BE2C (cell line): ENCODE measurements at regions not wholly inside any gene's neighbourhood (a gene's known extent, or its start where the extent isn't known, plus 50 kb on each side); places are given as distances from the start of the nearest gene placed in this dataset.
A peak's percentile ranks its signal among the peaks of the same experiment; 100 is the strongest.

Source experiments
- DNase-seq: peaks from one replicate; pipeline ENCODE4 v3.0.0-alpha.2; 2020
- H3K27me3 ChIP-seq: fragments of 250-450 bp; sonication (Bioruptor Pico); 2 replicates; pipeline ENCODE4 v1.5.1; 2020; ENCODE audit warnings: mild to moderate bottlenecking
- H3K36me3 ChIP-seq: fragments of 250-450 bp; sonication (Bioruptor Pico); 2 replicates; pipeline ENCODE4 v1.5.1; 2020; ENCODE audit warnings: mild to moderate bottlenecking
- H3K4me1 ChIP-seq: fragments of 250-450 bp; sonication (Bioruptor Pico); 2 replicates; pipeline ENCODE4 v1.5.1; 2020
- H3K4me3 ChIP-seq: 2 replicates; pipeline ENCODE4 v1.5.1; 2011; ENCODE audit warnings: low read depth, low read length
- H3K9me3 ChIP-seq: fragments of 250-450 bp; sonication (Bioruptor Pico); 2 replicates; pipeline ENCODE4 v1.5.1; 2020
- CTCF ChIP-seq: IDR thresholded peaks from 2 replicates; pipeline ENCODE4 v1.5.1; 2012; ENCODE audit warnings: mild to moderate bottlenecking, low read depth, low read length

- H3K4me3 ChIP-seq: no peak overlapping the region
- peaks cover 55% of the 10 kb centered on the region for H3K4me1 ChIP-seq
- no peaks in the 10 kb centered on the region for H3K36me3 ChIP-seq
- H3K27me3 ChIP-seq: no peaks in the 10 kb centered on the region
- peak; percentile 18 for DNase-seq
- no peaks in the 10 kb centered on the region for H3K9me3 ChIP-seq
- no peak for TF ChIP-seq CTCF
Measured at GRCh38 chr16:85231959-85232358, 119.7 kb upstream of the CIBAR2 start.

DNA sequence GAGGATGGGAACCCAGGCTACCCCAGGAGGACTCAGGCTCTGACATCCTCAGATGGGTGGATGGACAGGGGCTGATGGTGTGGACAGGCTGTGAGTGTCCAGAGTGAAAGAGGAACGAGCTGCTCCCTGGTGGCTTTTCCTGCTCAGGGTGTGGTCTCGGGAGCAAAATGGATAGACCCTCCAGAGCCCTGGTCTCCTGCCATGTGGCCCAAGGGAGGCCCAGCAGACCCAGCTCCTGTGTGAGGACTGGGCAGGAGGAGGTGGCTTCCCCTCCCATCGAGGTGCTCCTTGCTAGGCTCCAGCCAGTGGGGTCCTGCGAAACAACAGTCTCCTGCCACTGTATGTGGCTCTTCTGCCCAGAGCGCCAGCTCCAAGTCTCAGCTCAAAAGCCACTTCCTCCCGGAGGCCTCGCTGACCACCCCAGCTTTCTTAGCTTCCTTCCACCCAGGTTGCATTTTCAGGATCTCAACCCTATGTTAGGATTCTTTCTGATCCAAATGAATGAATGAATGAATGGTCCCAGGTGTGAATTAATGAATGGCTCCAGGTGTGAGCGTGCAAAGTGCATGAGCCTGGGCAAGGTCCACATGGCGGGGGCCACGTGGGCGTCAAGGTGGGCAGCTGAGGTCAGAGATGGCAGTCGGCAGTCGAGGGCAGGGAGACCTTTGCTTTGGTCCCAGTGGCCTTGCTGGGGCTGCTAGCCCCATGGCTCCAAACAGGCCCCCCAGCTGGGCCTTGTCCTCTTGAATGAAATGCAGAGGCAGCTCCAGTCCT, 120.3 kb upstream of the CIBAR2 start:
- no peak for TF ChIP-seq CTCF
- Histone ChIP-seq H3K9me3 (no peaks in the 10 kb centered on the region), H3K36me3 (no peaks in the 10 kb centered on the region), H3K4me3 (no peak overlapping the region), H3K4me1 (peaks cover 51% of the 10 kb centered on the region), H3K27me3 (no peaks in the 10 kb centered on the region)
- DNase-seq: no peak

- TF ChIP-seq CTCF: no peak
- Histone ChIP-seq H3K27me3 (no peaks in the 10 kb centered on the region), H3K4me1 (peaks cover 41% of the 10 kb centered on the region), H3K9me3 (no peaks in the 10 kb centered on the region), H3K36me3 (no peaks in the 10 kb centered on the region), H3K4me3 (no peak overlapping the region)
- DNase-seq: no peak
Measured at GRCh38 chr16:85233516-85233915, 121.2 kb upstream of the CIBAR2 start.

DNA sequence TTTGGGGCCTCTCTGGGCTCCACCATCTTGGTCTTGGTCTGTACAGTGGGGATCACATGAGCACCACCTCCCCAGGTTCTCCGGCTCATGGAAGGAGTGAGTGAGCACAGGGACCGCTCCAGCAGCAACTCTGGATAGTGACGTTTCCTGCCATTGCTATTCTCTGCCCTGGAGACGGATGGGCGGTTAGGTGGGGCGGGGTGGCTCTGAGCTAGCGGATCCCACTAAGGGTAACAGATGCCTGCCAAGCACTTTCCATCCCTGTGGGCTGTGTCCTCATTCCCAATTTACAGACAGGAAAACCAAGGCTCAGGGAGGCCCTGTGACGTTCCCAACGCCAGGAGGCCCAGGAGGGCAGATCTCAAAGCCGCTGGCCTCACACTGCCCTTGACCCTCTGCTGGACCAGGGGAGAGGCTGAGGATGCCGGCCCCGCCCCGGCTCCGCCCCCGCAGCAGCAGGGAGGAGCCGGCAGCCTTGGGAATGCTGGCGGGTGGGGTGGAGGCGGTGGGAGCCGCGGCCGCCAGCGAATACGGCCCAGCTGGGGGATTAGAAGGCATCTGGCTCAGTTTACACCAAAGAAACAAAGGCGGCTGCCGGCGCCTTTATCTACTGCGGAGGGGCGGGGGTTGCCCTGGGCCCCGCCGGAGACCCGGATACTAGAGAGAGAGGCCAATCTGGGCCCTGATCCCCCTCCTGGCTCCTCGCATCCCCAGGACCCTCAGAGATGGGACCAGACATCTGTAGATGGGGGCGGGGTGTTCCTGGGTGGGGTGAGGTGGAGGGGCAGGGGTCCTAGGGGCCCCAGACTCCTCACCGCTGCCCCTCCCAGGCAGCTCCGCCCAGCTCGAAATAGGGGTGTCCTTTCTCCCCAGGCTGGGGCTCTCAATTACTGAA, 122.3 kb upstream of the CIBAR2 start:
- Histone ChIP-seq H3K4me3 (peak overlapping the region; percentile 53), H3K36me3 (no peaks in the 10 kb centered on the region)
- DNase-seq: peak; percentile 85

DNA sequence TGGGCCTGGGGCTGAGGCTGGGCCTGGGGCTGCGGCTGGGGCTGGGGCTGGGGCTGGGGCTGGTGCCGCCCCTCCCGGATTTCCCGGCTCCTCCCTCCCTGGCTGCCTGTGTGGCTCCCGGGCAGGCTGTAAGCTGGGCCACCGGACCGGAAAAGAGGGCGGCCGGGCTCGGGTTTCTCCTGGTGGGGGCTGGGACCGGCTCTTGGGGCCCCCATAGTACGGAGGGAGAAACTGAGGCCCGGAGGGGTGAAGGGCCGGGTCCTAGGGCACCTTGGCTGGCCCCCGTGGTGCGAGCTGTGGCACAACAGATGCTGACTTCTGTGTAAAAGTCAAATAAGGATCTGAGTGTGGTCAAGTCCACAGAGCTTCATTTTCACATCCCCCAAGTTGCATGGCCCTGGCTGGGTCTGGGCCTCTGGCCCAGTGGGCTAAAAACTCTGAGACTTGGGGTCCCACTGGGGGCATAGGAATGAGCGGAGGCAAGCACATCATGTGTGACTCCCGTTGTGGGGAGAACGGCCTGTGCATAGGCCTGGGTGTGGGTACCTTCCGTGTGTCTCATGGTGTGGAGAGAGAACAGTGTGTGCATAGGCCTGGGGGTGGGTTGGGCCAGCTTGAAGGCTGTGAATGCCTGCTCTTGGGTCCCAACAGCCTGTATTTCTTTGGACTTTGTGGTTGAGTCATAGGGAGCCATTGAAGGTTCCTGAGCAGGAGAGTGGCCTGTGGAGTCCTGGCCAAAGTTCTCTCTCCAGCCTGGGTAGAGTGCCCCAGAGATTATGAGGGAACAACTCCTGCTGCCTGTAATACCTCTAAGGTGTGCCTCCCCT, 123.9 kb upstream of the CIBAR2 start:
- Histone ChIP-seq H3K4me3 (peak overlapping the region; percentile 23), H3K27me3 (no peaks in the 10 kb centered on the region), H3K9me3 (no peaks in the 10 kb centered on the region), H3K36me3 (no peaks in the 10 kb centered on the region), H3K4me1 (peaks cover 28% of the 10 kb centered on the region)
- no peak for TF ChIP-seq CTCF
- DNase-seq: no peak

More for the DNA sequence above, 122.3 kb upstream of the CIBAR2 start:
- TF ChIP-seq CTCF: no peak
- Histone ChIP-seq H3K4me1 (peaks cover 34% of the 10 kb centered on the region), H3K9me3 (no peaks in the 10 kb centered on the region), H3K27me3 (no peaks in the 10 kb centered on the region)
